ENCODE measurements at regions not wholly inside any gene's neighbourhood (a gene's known extent, or its start where the extent isn't known, plus 50 kb on each side); places are given as distances from the start of the nearest gene placed in this dataset.
A peak's percentile ranks its signal among the peaks of the same experiment; 100 is the strongest.

- WGBS (ENCODE audit: missing lambda C conversion rate) = 93% methylated on average over 5 of the region's 5 CpGs
- H3K9me3 ChIP-seq = no peaks in the 10 kb centered on the region
- no peak for TF ChIP-seq FOSB (CRISPR knock-in tag; IDR thresholded peaks at IDR 0.05)
- no peak for TF ChIP-seq FOSL2 (IDR thresholded peaks at IDR 0.05)
- TF ChIP-seq FOSL2 (CRISPR knock-in tag; IDR thresholded peaks at IDR 0.05) = no peak
- TF ChIP-seq RCOR1 (IDR thresholded peaks at IDR 0.05; ENCODE audit: low read depth, low read length) = no peak
- TF ChIP-seq HEYL (CRISPR knock-in tag; IDR thresholded peaks at IDR 0.05) = no peak
- no peak for TF ChIP-seq HDAC2 (IDR thresholded peaks at IDR 0.05)
- no peak for TF ChIP-seq FOXS1 (CRISPR knock-in tag; IDR thresholded peaks at IDR 0.05)
- TF ChIP-seq ZFP36 (IDR thresholded peaks at IDR 0.05; ENCODE audit: borderline replicate concordance, partially characterized antibody) = no peak
- TF ChIP-seq ATOH8 (CRISPR knock-in tag; IDR thresholded peaks at IDR 0.05; ENCODE audit: low read depth) = no peak
- TF ChIP-seq MAX (IDR thresholded peaks at IDR 0.05) = no peak
- TF ChIP-seq REST (IDR thresholded peaks at IDR 0.05) = no peak
- no peak for TF ChIP-seq MAZ (IDR thresholded peaks at IDR 0.05; ENCODE audit: borderline replicate concordance, low read depth, low read length)
- no peak for TF ChIP-seq CHD2 (IDR thresholded peaks at IDR 0.05; ENCODE audit: low read length, partially characterized antibody)
- TF ChIP-seq TP53 (CRISPR knock-in tag; IDR thresholded peaks at IDR 0.05) = no peak
- no peak for TF ChIP-seq HMGXB4 (CRISPR knock-in tag; IDR thresholded peaks at IDR 0.05; ENCODE audit: borderline replicate concordance)
- H3K4me2 ChIP-seq = no peak overlapping the region
- POLR2A ChIA-PET = no interaction called here
- peaks cover 73% of the 10 kb centered on the region for H3K4me1 ChIP-seq
- H3K27ac ChIP-seq = peak overlapping the region in 1 of 2 experiments; percentile 17; a peak in 1 of 6 replicates
- ATAC-seq = no peak
- no peak for DNase-seq (ENCODE audit: low read depth in 1 of 2, low spot score in 1 of 2)
- CTCF ChIA-PET = interaction anchor here (1.0 to 1.5 kb wide), 4 partner anchors 9 to 531 kb away, joined by 3 to 5 read pairs (median 3); no protein-coding TSS in a partner anchor
- FAIRE-seq = peak; percentile 13
- H3K4me3 ChIP-seq = no peak overlapping the region
These were observed 644.5 kb upstream of the DIPK2B start for GRCh38 chrX:45845142-45845541.

GRCh38 chrX:45843518-45843917, 642.8 kb upstream of the DIPK2B start:
- 52% methylated on average over 1 of the region's 1 CpG for WGBS (ENCODE audit: missing lambda C conversion rate)
- Histone ChIP-seq H3K4me1 (peaks cover 75% of the 10 kb centered on the region), H3K9me3 (no peaks in the 10 kb centered on the region), H3K27ac (peak overlapping the region in 1 of 2 experiments; percentile 41; a peak in 3 of 6 replicates), H3K4me2 (peak overlapping the region; percentile 26; the same call in 2 of the 3 replicates), H3K4me3 (no peak overlapping the region)
- CTCF ChIA-PET = interaction anchor here (0.9 to 2.4 kb wide), 5 partner anchors 15 to 533 kb away, joined by 3 to 7 read pairs (median 5); no protein-coding TSS in a partner anchor
- ATAC-seq (peak; percentile 44 to 59; a peak in 5 of 6 replicates), DNase-seq (ENCODE audit: low read depth in 1 of 2, low spot score in 1 of 2) (peak in 1 of 2 experiments; percentile 31), FAIRE-seq (peak; percentile 91)
- TF ChIP-seq CTCF (IDR thresholded peaks at IDR 0.05) (0 out of 3 replicates have a peak, but pooled peaks have one; percentile 17), SMC3 (IDR thresholded peaks at IDR 0.05) (peak; percentile 27; the same call in 1 of the 3 replicates), RAD21 (conservative IDR thresholded peaks at IDR 0.05 in 1 of 2, IDR thresholded peaks at IDR 0.05 in 1 of 2) (0 out of 5 replicates have a peak, but pooled peaks have one; percentile 11 to 23), FOXS1 (CRISPR knock-in tag; IDR thresholded peaks at IDR 0.05) (no peak)
- POLR2A ChIA-PET = interaction anchor here (1.4 kb wide), 1 partner anchor 533 kb away, joined by 4 read pairs; no protein-coding TSS in a partner anchor
